ENCODE measurements at regions not wholly inside any gene's neighbourhood (a gene's known extent, or its start where the extent isn't known, plus 50 kb on each side); places are given as distances from the start of the nearest gene placed in this dataset.
"Not testable (repeated sequence)": the region's sequence is repeated elsewhere in the genome, so short reads cannot be mapped to it uniquely, and the experiment has no call there.

DNA sequence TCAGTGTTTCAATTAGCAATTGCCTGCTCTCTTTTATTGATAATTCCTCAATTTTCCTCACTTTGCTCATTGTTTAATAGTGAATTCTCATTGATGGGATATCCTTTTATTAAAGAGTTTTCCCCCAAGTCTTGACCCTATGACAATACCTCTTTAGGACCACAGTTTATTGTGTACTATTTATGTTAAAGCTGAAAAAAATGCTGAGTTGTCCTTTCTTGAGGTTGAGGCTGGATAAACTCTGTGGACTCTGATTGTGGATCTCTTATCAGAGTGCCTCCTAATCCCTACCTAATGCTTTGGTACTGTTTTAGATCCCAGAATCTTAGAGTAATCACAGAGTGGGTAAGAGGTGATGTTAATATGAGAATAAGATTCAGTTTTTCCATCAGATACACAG lies 416.3 kb upstream of the GBE1 start:
- Histone ChIP-seq H3K27me3 (no peaks in the 10 kb centered on the region), H3K9me3 (no peaks in the 10 kb centered on the region), H3K4me3 (no peak overlapping the region), H3K4me1 (no peaks in the 10 kb centered on the region), H3K27ac (no peak overlapping the region), H3K36me3 (no peaks in the 10 kb centered on the region)
- ATAC-seq: no peak
- no peak for DNase-seq
- intact Hi-C loops (cut with DNase I): no loop called here
- TF ChIP-seq, protein P1, sequence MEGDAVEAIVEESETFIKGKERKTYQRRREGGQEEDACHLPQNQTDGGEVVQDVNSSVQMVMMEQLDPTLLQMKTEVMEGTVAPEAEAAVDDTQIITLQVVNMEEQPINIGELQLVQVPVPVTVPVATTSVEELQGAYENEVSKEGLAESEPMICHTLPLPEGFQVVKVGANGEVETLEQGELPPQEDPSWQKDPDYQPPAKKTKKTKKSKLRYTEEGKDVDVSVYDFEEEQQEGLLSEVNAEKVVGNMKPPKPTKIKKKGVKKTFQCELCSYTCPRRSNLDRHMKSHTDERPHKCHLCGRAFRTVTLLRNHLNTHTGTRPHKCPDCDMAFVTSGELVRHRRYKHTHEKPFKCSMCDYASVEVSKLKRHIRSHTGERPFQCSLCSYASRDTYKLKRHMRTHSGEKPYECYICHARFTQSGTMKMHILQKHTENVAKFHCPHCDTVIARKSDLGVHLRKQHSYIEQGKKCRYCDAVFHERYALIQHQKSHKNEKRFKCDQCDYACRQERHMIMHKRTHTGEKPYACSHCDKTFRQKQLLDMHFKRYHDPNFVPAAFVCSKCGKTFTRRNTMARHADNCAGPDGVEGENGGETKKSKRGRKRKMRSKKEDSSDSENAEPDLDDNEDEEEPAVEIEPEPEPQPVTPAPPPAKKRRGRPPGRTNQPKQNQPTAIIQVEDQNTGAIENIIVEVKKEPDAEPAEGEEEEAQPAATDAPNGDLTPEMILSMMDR (IDR thresholded peaks at IDR 0.05): no peak

DNA sequence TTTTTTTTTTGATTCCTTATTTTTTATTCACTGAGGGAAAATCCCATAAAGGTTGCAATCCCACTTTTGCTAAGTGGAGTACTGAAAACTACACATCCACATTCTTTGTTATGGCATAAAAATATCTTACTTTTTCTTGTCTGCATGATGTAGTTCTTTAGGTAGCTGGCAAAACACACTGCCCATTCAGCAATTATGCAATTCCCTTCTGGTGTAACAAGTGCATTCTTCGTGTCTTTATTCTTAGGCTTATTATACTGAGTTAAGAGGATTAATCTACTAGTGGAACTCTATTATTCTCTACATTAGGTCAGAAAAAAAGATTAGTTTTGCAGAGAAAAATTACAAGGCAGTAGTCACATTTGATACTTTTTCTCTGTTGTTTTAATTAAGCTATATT lies 403.8 kb upstream of the GBE1 start:
- H3K4me1 ChIP-seq: no peaks in the 10 kb centered on the region
- ATAC-seq (no peak), DNase-seq (no peak)
- H3K27ac ChIP-seq: no peak overlapping the region
- WGBS, 2 donors: 83 to 89% methylated on average over 1 of the region's 1 CpG
- H3K4me3 ChIP-seq: no peak overlapping the region
- no peaks in the 10 kb centered on the region for H3K36me3 ChIP-seq
- no peaks in the 10 kb centered on the region for H3K9me3 ChIP-seq
- H3K27me3 ChIP-seq: no peaks in the 10 kb centered on the region
- TF ChIP-seq, protein P1 (IDR thresholded peaks at IDR 0.05): no peak
- intact Hi-C loops (cut with DNase I): no loop called here

DNA sequence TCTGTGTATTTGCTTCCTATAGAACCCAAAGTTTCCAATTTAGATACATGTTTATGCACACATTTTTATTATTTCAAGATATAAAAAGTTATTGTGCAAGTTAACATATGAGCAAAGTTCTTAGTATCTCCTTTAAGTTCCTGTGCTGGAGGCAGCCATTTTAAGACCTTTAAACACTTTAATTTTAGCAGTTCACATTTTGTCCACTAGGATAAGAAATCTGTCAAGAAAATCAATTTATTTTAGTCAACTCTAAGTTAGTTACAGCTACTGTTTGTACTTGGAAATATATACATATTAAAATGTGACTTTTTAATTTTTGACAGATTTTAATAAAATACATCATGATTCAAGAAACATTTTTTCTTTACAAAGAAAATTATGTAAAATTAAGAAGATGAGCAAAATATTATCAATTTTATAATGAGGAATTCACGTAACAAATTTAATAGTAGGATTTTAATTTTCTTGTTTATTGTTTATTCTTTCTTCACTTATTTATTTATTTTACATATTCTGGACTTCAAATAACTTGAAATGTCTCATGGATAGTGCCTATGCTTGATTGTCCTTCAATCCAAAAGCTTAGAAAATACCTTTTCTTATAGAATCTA lies 402.6 kb upstream of the GBE1 start:
- H3K27me3 ChIP-seq: no peaks in the 10 kb centered on the region
- ATAC-seq: no peak
- H3K36me3 ChIP-seq: no peaks in the 10 kb centered on the region
- no peaks in the 10 kb centered on the region for H3K4me1 ChIP-seq
- H3K27ac ChIP-seq: no peak overlapping the region
- H3K9me3 ChIP-seq: no peaks in the 10 kb centered on the region
- intact Hi-C loops (cut with DNase I): no loop called here
- TF ChIP-seq, protein P1 (IDR thresholded peaks at IDR 0.05): peak in 4 of 9 donors; percentile 18 to 47 (median 28)
- no peak overlapping the region for H3K4me3 ChIP-seq
- no peak for DNase-seq
- WGBS, 2 donors: 89 to 94% methylated on average over 1 of the region's 1 CpG

DNA sequence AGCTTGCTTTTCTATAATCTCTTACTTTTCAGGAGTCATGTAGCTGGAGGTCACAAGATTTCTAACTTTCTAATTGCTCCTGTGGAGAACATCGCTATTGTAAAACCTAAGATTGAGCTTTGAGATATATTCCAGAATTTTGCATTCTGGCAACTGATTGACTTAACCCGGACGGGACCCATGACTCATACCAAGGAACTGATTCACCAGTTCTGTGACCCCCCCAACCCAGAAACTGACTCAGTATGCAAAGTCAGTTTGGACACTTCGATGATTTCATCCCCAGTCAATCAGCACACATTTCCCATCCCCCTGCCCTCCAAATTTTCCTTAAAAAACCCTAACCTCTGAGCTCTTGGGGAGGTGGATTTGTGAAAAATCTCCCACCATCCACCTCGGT lies 396.5 kb upstream of the GBE1 start:
- TF ChIP-seq, protein P1 (IDR thresholded peaks at IDR 0.05): no peak
- H3K27me3 ChIP-seq: peaks cover 0 to 4% (median 0%) of the 10 kb centered on the region in 7 donors
- H3K4me1 ChIP-seq: no peaks in the 10 kb centered on the region
- no peak for DNase-seq
- no peak overlapping the region for H3K4me3 ChIP-seq
- H3K36me3 ChIP-seq: no peaks in the 10 kb centered on the region
- H3K9me3 ChIP-seq: no peaks in the 10 kb centered on the region
- 77 to 87% methylated on average over 5 of the region's 5 CpGs for WGBS, 2 donors
- no peak for ATAC-seq
- intact Hi-C loops (cut with DNase I): no loop called here
- H3K27ac ChIP-seq: no peak overlapping the region

DNA sequence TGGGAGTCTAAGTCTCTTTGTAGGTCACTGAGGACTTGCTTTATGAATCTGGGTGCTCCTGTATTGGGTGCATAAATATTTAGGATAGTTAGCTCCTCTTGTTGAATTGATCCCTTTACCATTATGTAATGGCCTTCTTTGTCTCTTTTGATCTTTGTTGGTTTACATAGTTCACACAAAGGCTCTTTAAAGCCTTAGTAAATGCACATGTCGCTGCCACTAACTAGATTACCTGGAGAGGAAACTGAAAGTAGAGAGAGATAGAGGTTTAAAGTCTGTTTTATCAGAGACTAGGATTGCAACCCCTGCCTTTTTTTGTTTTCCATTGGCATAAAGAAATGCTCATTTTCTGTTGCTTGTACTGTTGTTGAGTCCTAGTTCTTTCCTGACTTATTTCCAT lies 392.4 kb upstream of the GBE1 start:
- DNase-seq; ATAC-seq; H3K36me3 ChIP-seq; intact Hi-C loops (cut with DNase I); H3K4me3 ChIP-seq; H3K9me3 ChIP-seq; H3K27me3 ChIP-seq; H3K27ac ChIP-seq; H3K4me1 ChIP-seq: not testable (repeated sequence)
- WGBS, 2 donors: 63 to 73% methylated on average over 1 of the region's 1 CpG

Measured in heart right ventricle (tissue), 16 donors.